ENCODE measurements at regions not wholly inside any gene's neighbourhood (a gene's known extent, or its start where the extent isn't known, plus 50 kb on each side); places are given as distances from the start of the nearest gene placed in this dataset.

DNA sequence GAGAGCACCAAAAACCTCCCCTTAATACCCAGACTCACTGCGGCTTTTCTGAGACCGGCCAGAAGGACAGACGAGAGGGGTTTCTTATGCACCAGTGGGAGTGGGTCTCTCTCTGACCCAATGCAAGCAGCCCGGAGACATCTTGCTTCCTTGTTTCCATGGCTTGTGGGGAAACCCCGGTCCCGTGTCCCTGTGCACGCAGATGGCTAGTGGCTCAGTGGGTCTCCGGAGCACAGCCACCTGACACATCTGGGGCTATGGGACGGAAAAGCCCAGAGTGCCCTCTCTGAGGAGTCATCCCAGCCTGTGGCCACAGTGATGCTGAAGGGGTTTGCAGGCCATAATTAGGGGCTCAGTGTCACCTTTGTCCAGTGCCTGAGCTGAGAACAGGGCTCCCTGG, 197.6 kb downstream of the PHETA1 start:
- H3K4me3 ChIP-seq (ENCODE audit: low read depth in 1 of 2, low read length in 2 of 2), result no peak overlapping the region
- no peaks in the 10 kb centered on the region for H3K36me3 ChIP-seq (ENCODE audit: control insufficient read depth in 1 of 2, insufficient read depth in 2 of 2, low read length in 2 of 2)
- no peaks in the 10 kb centered on the region for H3K9me3 ChIP-seq (ENCODE audit: control insufficient read depth in 1 of 2, low read length in 2 of 2)
- H3K4me1 ChIP-seq (ENCODE audit: control insufficient read depth in 1 of 2, insufficient read depth in 2 of 2, low read length in 2 of 2), result no peaks in the 10 kb centered on the region
- H3K27ac ChIP-seq (ENCODE audit: low read depth, low read length), result no peak overlapping the region
- H3K27me3 ChIP-seq (ENCODE audit: control insufficient read depth in 1 of 2, insufficient read depth in 2 of 2, low read length in 2 of 2), result peaks cover 0 to 5% of the 10 kb centered on the region in 2 donors
- no peak overlapping the region for H3K9ac ChIP-seq (ENCODE audit: low read depth in 1 of 2, low read length in 2 of 2)

DNA sequence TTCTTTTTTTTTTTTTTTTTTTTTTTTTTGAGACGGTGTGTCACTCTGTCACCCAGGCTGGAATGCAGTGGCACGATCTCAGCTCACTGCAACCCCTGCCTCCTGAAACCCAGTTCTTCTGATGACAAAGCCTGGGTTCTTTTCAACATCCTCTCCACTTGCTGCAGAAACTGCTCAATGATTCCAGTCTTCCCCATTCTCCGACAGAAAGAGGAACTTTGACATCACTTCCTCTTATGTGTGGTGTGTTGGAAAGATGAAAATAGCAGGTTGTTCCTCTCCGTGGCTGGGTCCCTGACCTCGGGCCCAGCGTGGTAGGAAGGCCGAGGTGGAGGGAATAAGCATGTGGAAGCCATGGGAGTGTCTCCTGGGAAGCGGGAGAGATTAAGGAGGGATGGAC, 198.4 kb downstream of the PHETA1 start:
- H3K4me1 ChIP-seq (ENCODE audit: control insufficient read depth in 1 of 2, insufficient read depth in 2 of 2, low read length in 2 of 2), result no peaks in the 10 kb centered on the region
- peaks cover 0 to 5% of the 10 kb centered on the region in 2 donors for H3K27me3 ChIP-seq (ENCODE audit: control insufficient read depth in 1 of 2, insufficient read depth in 2 of 2, low read length in 2 of 2)
- H3K9ac ChIP-seq (ENCODE audit: low read depth in 1 of 2, low read length in 2 of 2), result no peak overlapping the region
- H3K4me3 ChIP-seq (ENCODE audit: low read depth in 1 of 2, low read length in 2 of 2), result no peak overlapping the region
- no peaks in the 10 kb centered on the region for H3K9me3 ChIP-seq (ENCODE audit: control insufficient read depth in 1 of 2, low read length in 2 of 2)
- H3K36me3 ChIP-seq (ENCODE audit: control insufficient read depth in 1 of 2, insufficient read depth in 2 of 2, low read length in 2 of 2), result no peaks in the 10 kb centered on the region
- H3K27ac ChIP-seq (ENCODE audit: low read depth, low read length), result no peak overlapping the region

DNA sequence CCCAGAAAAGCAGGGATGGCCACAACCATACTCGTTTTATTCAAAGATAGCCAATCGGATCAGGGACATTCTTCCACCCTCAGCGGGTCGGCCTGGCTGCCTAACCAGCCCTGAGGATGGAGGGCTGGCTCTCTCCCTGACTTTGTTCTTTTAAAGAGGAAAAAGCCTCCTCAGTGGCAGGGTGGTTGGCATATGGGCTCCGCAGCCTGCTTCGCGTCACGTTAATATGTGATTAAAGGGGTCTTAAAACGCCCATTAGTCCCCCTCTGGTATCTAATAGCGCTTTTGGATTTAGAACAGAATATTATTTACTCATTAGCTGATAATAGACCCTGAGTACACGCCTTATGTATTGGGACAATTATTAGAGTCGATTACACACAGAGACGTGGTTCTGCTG, 199.4 kb downstream of the PHETA1 start:
- Histone ChIP-seq H3K9me3 (ENCODE audit: control insufficient read depth in 1 of 2, low read length in 2 of 2) (no peaks in the 10 kb centered on the region), H3K27me3 (ENCODE audit: control insufficient read depth in 1 of 2, insufficient read depth in 2 of 2, low read length in 2 of 2) (peaks cover 0 to 5% of the 10 kb centered on the region in 2 donors), H3K27ac (ENCODE audit: low read depth, low read length) (no peak overlapping the region), H3K4me1 (ENCODE audit: control insufficient read depth in 1 of 2, insufficient read depth in 2 of 2, low read length in 2 of 2) (no peaks in the 10 kb centered on the region), H3K4me3 (ENCODE audit: low read depth in 1 of 2, low read length in 2 of 2) (no peak overlapping the region), H3K36me3 (ENCODE audit: control insufficient read depth in 1 of 2, insufficient read depth in 2 of 2, low read length in 2 of 2) (no peaks in the 10 kb centered on the region), H3K9ac (ENCODE audit: low read depth in 1 of 2, low read length in 2 of 2) (no peak overlapping the region)

DNA sequence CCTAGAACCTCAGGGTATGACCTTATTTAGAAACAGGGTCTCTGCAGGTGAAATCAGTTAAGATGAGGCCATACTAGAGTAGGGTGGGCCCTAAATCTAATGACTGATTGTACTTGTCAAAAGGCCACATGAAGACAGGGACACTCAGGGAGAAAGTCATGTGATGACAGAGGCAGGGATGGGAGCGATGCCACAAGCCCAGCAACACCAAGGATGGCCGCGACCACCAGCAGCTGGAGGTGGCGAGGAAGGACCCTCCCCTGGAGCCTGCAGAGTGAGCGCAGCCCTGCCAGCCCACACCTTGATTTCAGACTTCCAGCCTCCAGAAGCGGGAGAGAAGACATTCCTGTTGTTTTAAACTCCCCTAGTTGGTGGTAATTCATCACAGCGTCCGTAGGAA, 199.9 kb downstream of the PHETA1 start:
- H3K27ac ChIP-seq (ENCODE audit: low read depth, low read length), result no peak overlapping the region
- H3K9me3 ChIP-seq (ENCODE audit: control insufficient read depth in 1 of 2, low read length in 2 of 2), result no peaks in the 10 kb centered on the region
- H3K9ac ChIP-seq (ENCODE audit: low read depth in 1 of 2, low read length in 2 of 2), result no peak overlapping the region
- no peaks in the 10 kb centered on the region for H3K4me1 ChIP-seq (ENCODE audit: control insufficient read depth in 1 of 2, insufficient read depth in 2 of 2, low read length in 2 of 2)
- H3K27me3 ChIP-seq (ENCODE audit: control insufficient read depth in 1 of 2, insufficient read depth in 2 of 2, low read length in 2 of 2), result peaks cover 0 to 5% of the 10 kb centered on the region in 2 donors
- no peaks in the 10 kb centered on the region for H3K36me3 ChIP-seq (ENCODE audit: control insufficient read depth in 1 of 2, insufficient read depth in 2 of 2, low read length in 2 of 2)
- no peak overlapping the region for H3K4me3 ChIP-seq (ENCODE audit: low read depth in 1 of 2, low read length in 2 of 2)

DNA sequence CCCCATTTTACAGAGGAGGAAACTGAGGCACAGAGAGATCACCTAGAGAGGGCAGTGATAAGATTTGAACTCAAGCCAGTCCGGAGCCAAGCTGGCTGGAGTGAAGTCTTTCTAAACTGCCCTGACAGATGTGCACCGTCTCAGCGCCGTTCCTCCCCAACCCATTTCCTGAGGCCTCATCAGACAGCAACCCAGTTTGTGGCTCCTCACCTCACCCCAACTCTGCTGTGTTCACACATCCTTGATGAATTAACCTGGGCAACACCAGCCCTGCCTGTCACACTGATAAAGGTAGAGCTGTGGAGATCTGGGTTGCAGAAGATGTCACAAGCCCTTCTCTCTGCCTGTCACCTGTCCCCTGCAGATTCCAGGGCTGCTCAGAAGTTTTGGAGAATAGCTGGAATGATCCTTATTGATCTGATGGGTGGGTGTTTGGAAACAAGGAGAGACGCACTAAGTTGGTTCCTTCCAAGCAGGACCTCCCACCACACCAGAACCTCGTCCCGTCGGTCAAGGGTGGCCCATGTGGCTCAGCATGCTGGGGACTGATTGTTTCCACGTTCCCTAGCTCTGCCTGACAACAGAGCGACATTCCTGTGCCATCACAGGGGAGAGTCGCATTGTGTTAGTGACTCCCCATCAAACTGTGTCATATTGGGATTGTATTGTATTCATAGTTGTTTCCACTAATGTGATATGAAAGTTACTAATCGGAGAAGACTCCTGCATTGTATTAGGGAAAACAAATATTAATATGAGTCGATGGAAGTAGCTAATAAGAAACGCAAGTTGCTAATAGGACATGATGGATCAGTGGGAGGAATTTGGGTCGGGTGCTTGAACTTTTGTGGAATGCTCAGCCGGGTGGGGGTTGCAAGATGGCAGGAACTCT, 200.6 kb downstream of the PHETA1 start:
- Histone ChIP-seq H3K27ac (ENCODE audit: low read depth, low read length) (no peak overlapping the region), H3K9me3 (ENCODE audit: control insufficient read depth in 1 of 2, low read length in 2 of 2) (no peaks in the 10 kb centered on the region), H3K4me1 (ENCODE audit: control insufficient read depth in 1 of 2, insufficient read depth in 2 of 2, low read length in 2 of 2) (no peaks in the 10 kb centered on the region), H3K9ac (ENCODE audit: low read depth in 1 of 2, low read length in 2 of 2) (no peak overlapping the region), H3K27me3 (ENCODE audit: control insufficient read depth in 1 of 2, insufficient read depth in 2 of 2, low read length in 2 of 2) (peaks cover 0 to 5% of the 10 kb centered on the region in 2 donors), H3K36me3 (ENCODE audit: control insufficient read depth in 1 of 2, insufficient read depth in 2 of 2, low read length in 2 of 2) (no peaks in the 10 kb centered on the region), H3K4me3 (ENCODE audit: low read depth in 1 of 2, low read length in 2 of 2) (no peak overlapping the region)

DNA sequence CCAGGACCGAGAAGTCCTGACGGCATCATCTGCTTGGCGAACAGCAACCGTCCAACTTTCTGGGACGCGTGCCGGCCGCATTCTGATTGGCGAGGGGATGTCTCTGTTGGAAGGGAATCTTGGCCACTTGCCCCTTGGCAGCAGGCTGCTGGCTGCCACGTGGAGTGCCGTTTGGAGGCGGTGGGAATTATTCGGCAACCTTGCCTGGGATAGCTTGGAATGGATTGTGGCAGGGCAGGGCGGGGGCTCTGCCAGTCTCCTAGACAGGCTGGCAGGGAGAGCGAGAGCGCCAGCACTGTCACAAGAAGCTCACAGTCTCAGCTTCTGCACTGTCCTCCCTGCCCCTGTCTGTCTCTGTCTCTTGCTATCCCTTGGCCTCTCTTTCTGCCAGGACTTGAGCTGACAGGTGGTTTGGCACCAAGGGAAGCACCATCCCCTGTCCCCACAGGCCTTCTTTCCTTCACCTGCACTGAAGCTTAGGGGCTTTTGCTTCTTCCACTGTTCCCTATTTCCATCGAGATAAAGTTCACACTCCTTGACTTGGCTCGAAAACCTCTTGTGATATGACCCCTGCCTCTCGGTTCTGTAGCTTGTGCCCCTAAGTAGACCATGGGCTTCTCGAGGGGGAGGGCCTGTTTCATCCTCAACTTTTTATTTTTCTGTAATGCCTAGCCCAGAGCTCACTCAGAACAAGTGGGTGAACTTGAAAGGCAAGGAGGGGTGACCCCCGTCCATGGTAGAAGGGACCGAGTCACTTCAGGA, 201.9 kb downstream of the PHETA1 start:
- Histone ChIP-seq H3K9ac (ENCODE audit: low read depth in 1 of 2, low read length in 2 of 2) (no peak overlapping the region), H3K9me3 (ENCODE audit: control insufficient read depth in 1 of 2, low read length in 2 of 2) (no peaks in the 10 kb centered on the region), H3K27me3 (ENCODE audit: control insufficient read depth in 1 of 2, insufficient read depth in 2 of 2, low read length in 2 of 2) (peaks cover 0 to 5% of the 10 kb centered on the region in 2 donors), H3K36me3 (ENCODE audit: control insufficient read depth in 1 of 2, insufficient read depth in 2 of 2, low read length in 2 of 2) (no peaks in the 10 kb centered on the region), H3K4me3 (ENCODE audit: low read depth in 1 of 2, low read length in 2 of 2) (no peak overlapping the region), H3K4me1 (ENCODE audit: control insufficient read depth in 1 of 2, insufficient read depth in 2 of 2, low read length in 2 of 2) (no peaks in the 10 kb centered on the region), H3K27ac (ENCODE audit: low read depth, low read length) (no peak overlapping the region)

DNA sequence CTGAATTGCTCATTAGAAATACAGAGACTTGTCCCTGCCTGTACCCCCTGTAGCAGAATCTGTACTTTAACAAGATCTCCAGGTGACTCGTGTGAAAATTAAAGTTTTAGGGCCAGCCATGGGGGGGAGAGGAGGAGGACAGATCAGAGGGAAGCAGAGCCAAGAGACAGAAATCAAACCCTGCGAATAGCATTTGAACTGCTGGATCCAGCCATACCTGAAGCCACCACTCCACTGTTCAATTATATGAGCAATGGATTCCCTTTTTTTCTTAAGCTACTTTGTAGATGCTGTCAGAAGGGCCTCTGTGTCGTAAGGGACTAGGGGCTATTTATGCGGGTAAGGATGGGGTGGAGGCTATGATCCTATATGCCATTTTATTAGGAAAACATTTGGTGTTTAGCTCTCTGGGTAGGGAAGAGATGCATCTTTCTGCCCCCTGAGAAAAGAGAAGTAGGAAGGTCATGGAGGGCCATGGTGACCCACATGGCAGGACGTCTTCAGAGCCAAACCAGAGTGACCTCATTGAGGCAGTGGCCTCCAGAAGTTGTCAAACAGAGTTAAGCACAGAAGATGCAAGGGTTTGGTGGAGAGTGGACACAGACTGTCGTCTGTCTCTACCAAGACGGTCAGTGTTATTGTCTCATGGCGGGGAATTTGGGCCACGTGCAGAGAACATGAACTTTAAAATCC, 203.9 kb downstream of the PHETA1 start:
- Histone ChIP-seq H3K9me3 (ENCODE audit: control insufficient read depth in 1 of 2, low read length in 2 of 2) (no peaks in the 10 kb centered on the region), H3K27ac (ENCODE audit: low read depth, low read length) (no peak overlapping the region), H3K27me3 (ENCODE audit: control insufficient read depth in 1 of 2, insufficient read depth in 2 of 2, low read length in 2 of 2) (no peaks in the 10 kb centered on the region), H3K9ac (ENCODE audit: low read depth in 1 of 2, low read length in 2 of 2) (no peak overlapping the region), H3K4me3 (ENCODE audit: low read depth in 1 of 2, low read length in 2 of 2) (no peak overlapping the region), H3K36me3 (ENCODE audit: control insufficient read depth in 1 of 2, insufficient read depth in 2 of 2, low read length in 2 of 2) (no peaks in the 10 kb centered on the region), H3K4me1 (ENCODE audit: control insufficient read depth in 1 of 2, insufficient read depth in 2 of 2, low read length in 2 of 2) (no peaks in the 10 kb centered on the region)

DNA sequence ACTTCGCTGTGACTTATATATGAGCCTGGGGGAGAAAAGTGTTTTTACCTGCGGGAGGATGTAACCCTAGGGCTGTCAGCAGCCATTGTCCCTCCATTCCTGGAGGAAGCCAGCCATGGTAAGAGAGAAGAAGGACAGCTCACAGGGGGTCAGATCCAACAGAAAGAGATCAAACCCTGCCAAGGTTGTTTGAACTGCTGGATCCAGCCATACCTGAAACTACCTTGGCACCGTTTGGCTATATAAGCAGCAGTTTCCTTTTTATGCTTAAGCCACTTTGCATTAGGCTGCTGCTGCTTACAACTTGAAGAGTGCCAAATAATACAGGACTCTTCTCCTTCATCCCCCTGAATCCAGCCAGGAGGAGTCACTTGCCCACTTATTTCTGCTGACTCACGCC, 205.5 kb downstream of the PHETA1 start:
- H3K36me3 ChIP-seq (ENCODE audit: control insufficient read depth in 1 of 2, insufficient read depth in 2 of 2, low read length in 2 of 2), result no peaks in the 10 kb centered on the region
- no peak overlapping the region for H3K4me3 ChIP-seq (ENCODE audit: low read depth in 1 of 2, low read length in 2 of 2)
- H3K27ac ChIP-seq (ENCODE audit: low read depth, low read length), result no peak overlapping the region
- H3K27me3 ChIP-seq (ENCODE audit: control insufficient read depth in 1 of 2, insufficient read depth in 2 of 2, low read length in 2 of 2), result no peaks in the 10 kb centered on the region
- H3K9me3 ChIP-seq (ENCODE audit: control insufficient read depth in 1 of 2, low read length in 2 of 2), result no peaks in the 10 kb centered on the region
- no peak overlapping the region for H3K9ac ChIP-seq (ENCODE audit: low read depth in 1 of 2, low read length in 2 of 2)
- no peaks in the 10 kb centered on the region for H3K4me1 ChIP-seq (ENCODE audit: control insufficient read depth in 1 of 2, insufficient read depth in 2 of 2, low read length in 2 of 2)

DNA sequence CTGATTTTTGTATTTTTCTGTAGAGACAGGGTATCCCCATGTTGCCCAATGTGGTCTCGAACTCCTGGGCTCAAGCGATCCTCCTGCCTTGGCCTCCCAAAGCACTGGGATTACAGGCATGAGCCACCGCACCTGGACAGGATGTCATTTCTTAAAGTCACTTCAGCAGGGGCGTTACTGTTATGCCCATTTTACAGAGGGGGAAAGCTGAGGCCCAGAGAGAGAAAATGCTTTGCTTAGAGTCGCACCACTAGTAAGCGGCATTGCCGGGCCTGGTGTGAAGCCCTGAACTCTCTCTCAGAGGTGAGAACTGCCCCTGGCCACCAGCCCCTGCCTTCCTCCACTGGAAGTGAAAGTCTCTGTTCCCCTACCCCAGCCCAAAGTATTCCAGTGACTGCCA, 207.0 kb downstream of the PHETA1 start:
- H3K4me1 ChIP-seq (ENCODE audit: control insufficient read depth in 1 of 2, insufficient read depth in 2 of 2, low read length in 2 of 2), result no peaks in the 10 kb centered on the region
- no peaks in the 10 kb centered on the region for H3K27me3 ChIP-seq (ENCODE audit: control insufficient read depth in 1 of 2, insufficient read depth in 2 of 2, low read length in 2 of 2)
- H3K9ac ChIP-seq (ENCODE audit: low read depth in 1 of 2, low read length in 2 of 2), result no peak overlapping the region
- no peak overlapping the region for H3K27ac ChIP-seq (ENCODE audit: low read depth, low read length)
- H3K9me3 ChIP-seq (ENCODE audit: control insufficient read depth in 1 of 2, low read length in 2 of 2), result no peaks in the 10 kb centered on the region
- H3K36me3 ChIP-seq (ENCODE audit: control insufficient read depth in 1 of 2, insufficient read depth in 2 of 2, low read length in 2 of 2), result no peaks in the 10 kb centered on the region
- H3K4me3 ChIP-seq (ENCODE audit: low read depth in 1 of 2, low read length in 2 of 2), result no peak overlapping the region

Data from duodenal mucosa (tissue), 2 donors.